Muscle of back (tissue), 3 donors: ENCODE measurements at regions not wholly inside any gene's neighbourhood (a gene's known extent, or its start where the extent isn't known, plus 50 kb on each side); places are given as distances from the start of the nearest gene placed in this dataset.
"Not testable (repeated sequence)": the region's sequence is repeated elsewhere in the genome, so short reads cannot be mapped to it uniquely, and the experiment has no call there.

Source experiments
- DNase-seq, 3 donors: peaks; one replicate each; pipeline versions ENCODE4 v3.0.0 to v3.0.0-alpha.2; 2013

GRCh38 chr1:236343246-236343870 is 50.7 kb upstream of the EDARADD start:
- no peak for DNase-seq

GRCh38 chr1:236342403-236343245 is 51.5 kb upstream of the EDARADD start:
- DNase-seq = no peak

- DNase-seq = no peak
These were observed 52.8 kb upstream of the EDARADD start for GRCh38 chr1:236341298-236341697.

GRCh38 chr1:236338096-236338495 is 56.0 kb upstream of the EDARADD start:
- no peak for DNase-seq

- DNase-seq = no peak
These were observed 54.3 kb upstream of the ERO1B start for GRCh38 chr1:236336084-236336483.

- DNase-seq = not testable (repeated sequence)
These were observed 53.9 kb upstream of the ERO1B start for GRCh38 chr1:236335633-236336032.

GRCh38 chr1:236334893-236335545 is 53.3 kb upstream of the ERO1B start:
- DNase-seq = no peak

GRCh38 chr1:236332092-236332758 is 50.5 kb upstream of the ERO1B start:
- peak in 1 of 3 donors; percentile 11 for DNase-seq
